ENCODE measurements at regions not wholly inside any gene's neighbourhood (a gene's known extent, or its start where the extent isn't known, plus 50 kb on each side); places are given as distances from the start of the nearest gene placed in this dataset.

- TF ChIP-seq EZH2 (IDR thresholded peaks at IDR 0.05; ENCODE audit: borderline replicate concordance, low read depth, low read length, severe bottlenecking) = no peak
- TF ChIP-seq CTCF (IDR thresholded peaks at IDR 0.05; ENCODE audit: borderline replicate concordance, extremely low read depth, low read length, poor library complexity, severe bottlenecking) = no peak
- H3K36me3 ChIP-seq (ENCODE audit: insufficient read depth, low read length) = no peaks in the 10 kb centered on the region
- H3K27ac ChIP-seq (ENCODE audit: low read length) = no peak overlapping the region
- no peaks in the 10 kb centered on the region for H3K27me3 ChIP-seq (ENCODE audit: insufficient read depth, low read length, poor library complexity)
- no peaks in the 10 kb centered on the region for H3K79me2 ChIP-seq (ENCODE audit: insufficient read depth, low read length)
- DNase-seq = no peak
- no peak overlapping the region for H2AFZ ChIP-seq (ENCODE audit: low read depth, low read length)
- no peak overlapping the region for H3K9ac ChIP-seq (ENCODE audit: low read depth, low read length)
- H3K4me2 ChIP-seq (ENCODE audit: insufficient read depth, low read length) = no peak overlapping the region
- H3K4me3 ChIP-seq (ENCODE audit: low read depth in 1 of 2, low read length in 2 of 2) = no peak overlapping the region
- no peaks in the 10 kb centered on the region for H3K4me1 ChIP-seq (ENCODE audit: insufficient read depth, low read length)
- no peaks in the 10 kb centered on the region for H4K20me1 ChIP-seq (ENCODE audit: insufficient read depth, low read length)
- no peaks in the 10 kb centered on the region for H3K9me3 ChIP-seq (ENCODE audit: insufficient read depth, low read length, severe bottlenecking)
- no peak for ATAC-seq (ENCODE audit: insufficient read depth, low read depth)
Observed at GRCh38 chr5:2282893-2283292, 400.2 kb upstream of the IRX4 start.

- H3K79me2 ChIP-seq (ENCODE audit: insufficient read depth, low read length) = no peaks in the 10 kb centered on the region
- no peak overlapping the region for H3K27ac ChIP-seq (ENCODE audit: low read length)
- H3K27me3 ChIP-seq (ENCODE audit: insufficient read depth, low read length, poor library complexity) = no peaks in the 10 kb centered on the region
- H3K36me3 ChIP-seq (ENCODE audit: insufficient read depth, low read length) = no peaks in the 10 kb centered on the region
- no peak for DNase-seq
- no peak overlapping the region for H3K4me3 ChIP-seq (ENCODE audit: low read depth in 1 of 2, low read length in 2 of 2)
- H3K4me2 ChIP-seq (ENCODE audit: insufficient read depth, low read length) = no peak overlapping the region
- no peaks in the 10 kb centered on the region for H4K20me1 ChIP-seq (ENCODE audit: insufficient read depth, low read length)
- no peak for TF ChIP-seq CTCF (IDR thresholded peaks at IDR 0.05; ENCODE audit: borderline replicate concordance, extremely low read depth, low read length, poor library complexity, severe bottlenecking)
- no peak for TF ChIP-seq EZH2 (IDR thresholded peaks at IDR 0.05; ENCODE audit: borderline replicate concordance, low read depth, low read length, severe bottlenecking)
- ATAC-seq (ENCODE audit: insufficient read depth, low read depth) = no peak
- no peak overlapping the region for H2AFZ ChIP-seq (ENCODE audit: low read depth, low read length)
- H3K4me1 ChIP-seq (ENCODE audit: insufficient read depth, low read length) = no peaks in the 10 kb centered on the region
- H3K9me3 ChIP-seq (ENCODE audit: insufficient read depth, low read length, severe bottlenecking) = no peaks in the 10 kb centered on the region
- no peak overlapping the region for H3K9ac ChIP-seq (ENCODE audit: low read depth, low read length)
Observed at GRCh38 chr5:2282034-2282690, 399.4 kb upstream of the IRX4 start.

GRCh38 chr5:2281446-2281845 is 398.7 kb upstream of the IRX4 start:
- Histone ChIP-seq H3K27ac (ENCODE audit: low read length) (no peak overlapping the region), H3K79me2 (ENCODE audit: insufficient read depth, low read length) (no peaks in the 10 kb centered on the region), H3K9me3 (ENCODE audit: insufficient read depth, low read length, severe bottlenecking) (no peaks in the 10 kb centered on the region), H3K4me2 (ENCODE audit: insufficient read depth, low read length) (no peak overlapping the region), H3K27me3 (ENCODE audit: insufficient read depth, low read length, poor library complexity) (no peaks in the 10 kb centered on the region), H3K9ac (ENCODE audit: low read depth, low read length) (no peak overlapping the region), H3K4me1 (ENCODE audit: insufficient read depth, low read length) (no peaks in the 10 kb centered on the region), H3K36me3 (ENCODE audit: insufficient read depth, low read length) (no peaks in the 10 kb centered on the region), H3K4me3 (ENCODE audit: low read depth in 1 of 2, low read length in 2 of 2) (no peak overlapping the region), H2AFZ (ENCODE audit: low read depth, low read length) (no peak overlapping the region), H4K20me1 (ENCODE audit: insufficient read depth, low read length) (no peaks in the 10 kb centered on the region)
- no peak for DNase-seq
- ATAC-seq (ENCODE audit: insufficient read depth, low read depth) = no peak
- no peak for TF ChIP-seq EZH2 (IDR thresholded peaks at IDR 0.05; ENCODE audit: borderline replicate concordance, low read depth, low read length, severe bottlenecking)
- no peak for TF ChIP-seq CTCF (IDR thresholded peaks at IDR 0.05; ENCODE audit: borderline replicate concordance, extremely low read depth, low read length, poor library complexity, severe bottlenecking)

Measured in DND-41 (cell line).